ENCODE measurements at regions not wholly inside any gene's neighbourhood (a gene's known extent, or its start where the extent isn't known, plus 50 kb on each side); places are given as distances from the start of the nearest gene placed in this dataset.

DNA sequence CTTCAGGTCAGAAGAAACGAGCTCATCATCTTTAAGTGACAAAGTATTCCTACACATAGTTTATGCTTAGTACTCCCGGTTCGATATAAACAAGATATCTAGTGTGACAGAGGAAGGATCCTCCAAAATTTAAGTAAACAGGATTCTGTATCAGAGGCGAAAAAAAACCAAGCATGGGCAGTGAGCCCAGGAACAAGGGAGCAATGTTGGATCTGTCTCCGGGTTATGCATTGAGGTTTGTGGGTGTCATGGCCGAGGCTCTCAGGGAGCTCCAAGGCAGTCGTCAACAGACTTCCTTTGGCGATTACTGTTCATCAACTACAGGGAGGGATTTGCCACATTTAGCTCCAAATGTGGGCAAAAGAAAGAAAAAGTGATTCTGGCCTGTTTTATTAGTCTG is 319.5 kb downstream of the CBLN4 start:
- TF ChIP-seq, protein P1, sequence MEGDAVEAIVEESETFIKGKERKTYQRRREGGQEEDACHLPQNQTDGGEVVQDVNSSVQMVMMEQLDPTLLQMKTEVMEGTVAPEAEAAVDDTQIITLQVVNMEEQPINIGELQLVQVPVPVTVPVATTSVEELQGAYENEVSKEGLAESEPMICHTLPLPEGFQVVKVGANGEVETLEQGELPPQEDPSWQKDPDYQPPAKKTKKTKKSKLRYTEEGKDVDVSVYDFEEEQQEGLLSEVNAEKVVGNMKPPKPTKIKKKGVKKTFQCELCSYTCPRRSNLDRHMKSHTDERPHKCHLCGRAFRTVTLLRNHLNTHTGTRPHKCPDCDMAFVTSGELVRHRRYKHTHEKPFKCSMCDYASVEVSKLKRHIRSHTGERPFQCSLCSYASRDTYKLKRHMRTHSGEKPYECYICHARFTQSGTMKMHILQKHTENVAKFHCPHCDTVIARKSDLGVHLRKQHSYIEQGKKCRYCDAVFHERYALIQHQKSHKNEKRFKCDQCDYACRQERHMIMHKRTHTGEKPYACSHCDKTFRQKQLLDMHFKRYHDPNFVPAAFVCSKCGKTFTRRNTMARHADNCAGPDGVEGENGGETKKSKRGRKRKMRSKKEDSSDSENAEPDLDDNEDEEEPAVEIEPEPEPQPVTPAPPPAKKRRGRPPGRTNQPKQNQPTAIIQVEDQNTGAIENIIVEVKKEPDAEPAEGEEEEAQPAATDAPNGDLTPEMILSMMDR (IDR thresholded peaks at IDR 0.05), result no peak
- no peak for TF ChIP-seq POLR2A (IDR thresholded peaks at IDR 0.05)
